Thyroid gland (tissue), 4 donors: ENCODE measurements at regions not wholly inside any gene's neighbourhood (a gene's known extent, or its start where the extent isn't known, plus 50 kb on each side); places are given as distances from the start of the nearest gene placed in this dataset.

Source experiments
- DNase-seq, 2 donors: peaks; one replicate each; pipeline ENCODE4 v3.0.0-alpha.2; 2019
- H3K27ac ChIP-seq, 3 donors: fragments of 200-600 bp; sonication (generic); 1 replicate in 2 of 3; 2 replicates in 1 of 3; pipeline ENCODE4 v1.5.1; 2016 to 2019; ENCODE audit warnings: mild to moderate bottlenecking in 1 of 3, moderate library complexity in 1 of 3
- H3K27me3 ChIP-seq: fragments of 200-600 bp; sonication (generic); one replicate; pipeline ENCODE4 v1.5.1; 2019
- H3K36me3 ChIP-seq, 2 donors: fragments of 200-600 bp; sonication (generic); one replicate each; pipeline ENCODE4 v1.5.1; 2016 to 2019
- H3K4me1 ChIP-seq, 2 donors: fragments of 200-600 bp; sonication (generic); one replicate each; pipeline ENCODE4 v1.5.1; 2017 to 2019
- H3K4me3 ChIP-seq, 3 donors: fragments of 200-600 bp; sonication (generic); replicated peaks in 1 of 3; 1 replicate in 2 of 3; 2 replicates in 1 of 3; pipeline ENCODE4 v1.5.1; 2016; ENCODE audit warnings: mild to moderate bottlenecking in 1 of 3
- H3K9me3 ChIP-seq: fragments of 200-600 bp; sonication (generic); one replicate; pipeline ENCODE4 v1.5.1; 2017
- CTCF ChIP-seq, 6 experiments: fragments of 200-600 bp in 3 of 6; fragments of 450-650 bp in 3 of 6; sonication (generic) in 3 of 6; IDR thresholded peaks; one replicate each; pipeline ENCODE4 v1.5.1; 2016 to 2019; ENCODE audit warnings: antibody characterized with exemption in 6 of 6, mild to moderate bottlenecking in 2 of 6, inconsistent platforms in 1 of 6, moderate library complexity in 1 of 6
- POLR2A ChIP-seq, 2 donors: fragments of 450-650 bp; IDR thresholded peaks; one replicate each; pipeline ENCODE4 v1.6.1; 2017; ENCODE audit warnings: antibody characterized with exemption in 2 of 2, mild to moderate bottlenecking in 2 of 2, moderate library complexity in 1 of 2
- WGBS, 2 donors: methylation state at CpG; one replicate each; pipeline ENCODE4 v1.1.5; 2017; 5-methylcytosine and 5-hydroxymethylcytosine counted together
- intact Hi-C: fragments of 100-400 bp; cut with DNase I; formaldehyde crosslinking; loops from one replicate; pipeline ENCODE4 v1.15.1; 2023

GRCh38 chr16:80029381-80029630 lies 428.8 kb upstream of the MAF start:
- WGBS, 2 donors: 59 to 78% methylated on average over 2 of the region's 2 CpGs
- Histone ChIP-seq H3K27me3 (no peaks in the 10 kb centered on the region), H3K27ac (no peak overlapping the region), H3K9me3 (no peaks in the 10 kb centered on the region), H3K4me3 (no peak overlapping the region), H3K36me3 (no peaks in the 10 kb centered on the region), H3K4me1 (no peaks in the 10 kb centered on the region)
- TF ChIP-seq CTCF (IDR thresholded peaks at IDR 0.05): no peak
- no peak for TF ChIP-seq POLR2A (IDR thresholded peaks at IDR 0.05)
- intact Hi-C loops: no loop called here
- DNase-seq: no peak

GRCh38 chr16:80028581-80029380 lies 428.2 kb upstream of the MAF start:
- Histone ChIP-seq H3K4me3 (no peak overlapping the region), H3K4me1 (no peaks in the 10 kb centered on the region), H3K27ac (no peak overlapping the region), H3K9me3 (no peaks in the 10 kb centered on the region), H3K27me3 (no peaks in the 10 kb centered on the region), H3K36me3 (no peaks in the 10 kb centered on the region)
- no peak for TF ChIP-seq POLR2A (IDR thresholded peaks at IDR 0.05)
- no peak for TF ChIP-seq CTCF (IDR thresholded peaks at IDR 0.05)
- 86 to 88% methylated on average over 5 of the region's 5 CpGs for WGBS, 2 donors
- no peak for DNase-seq
- intact Hi-C loops: no loop called here

- Histone ChIP-seq H3K27me3 (no peaks in the 10 kb centered on the region), H3K4me3 (no peak overlapping the region), H3K4me1 (no peaks in the 10 kb centered on the region), H3K36me3 (no peaks in the 10 kb centered on the region), H3K27ac (peak overlapping the region in 2 of 3 donors; percentile 3 to 12), H3K9me3 (no peaks in the 10 kb centered on the region)
- TF ChIP-seq POLR2A (IDR thresholded peaks at IDR 0.05) (no peak), CTCF (IDR thresholded peaks at IDR 0.05) (no peak)
- 63 to 76% methylated on average over 18 to 19 of the region's 20 CpGs for WGBS, 2 donors
- DNase-seq: peak; percentile 32 to 43
- intact Hi-C loops: no loop called here
These were observed 426.7 kb upstream of the MAF start for GRCh38 chr16:80027007-80027965.

- Histone ChIP-seq H3K9me3 (no peaks in the 10 kb centered on the region), H3K4me1 (no peaks in the 10 kb centered on the region), H3K36me3 (no peaks in the 10 kb centered on the region), H3K27me3 (no peaks in the 10 kb centered on the region), H3K4me3 (no peak overlapping the region), H3K27ac (no peak overlapping the region)
- 94% methylated on average over 4 of the region's 4 CpGs for WGBS, 2 donors
- TF ChIP-seq CTCF (IDR thresholded peaks at IDR 0.05) (no peak), POLR2A (IDR thresholded peaks at IDR 0.05) (no peak)
- intact Hi-C loops: no loop called here
- DNase-seq: no peak
These were observed 424.7 kb upstream of the MAF start for GRCh38 chr16:80025236-80025635.

GRCh38 chr16:80024443-80024842 lies 423.9 kb upstream of the MAF start:
- Histone ChIP-seq H3K9me3 (no peaks in the 10 kb centered on the region), H3K4me3 (no peak overlapping the region), H3K27ac (no peak overlapping the region), H3K4me1 (no peaks in the 10 kb centered on the region), H3K27me3 (no peaks in the 10 kb centered on the region), H3K36me3 (no peaks in the 10 kb centered on the region)
- DNase-seq: no peak
- no peak for TF ChIP-seq CTCF (IDR thresholded peaks at IDR 0.05)
- TF ChIP-seq POLR2A (IDR thresholded peaks at IDR 0.05): no peak
- intact Hi-C loops: no loop called here
- WGBS, 2 donors: 79 to 90% methylated on average over 3 of the region's 3 CpGs
